Activated gamma-delta T cell (primary cell): ENCODE measurements at regions not wholly inside any gene's neighbourhood (a gene's known extent, or its start where the extent isn't known, plus 50 kb on each side); places are given as distances from the start of the nearest gene placed in this dataset.
"Not testable (repeated sequence)": the region's sequence is repeated elsewhere in the genome, so short reads cannot be mapped to it uniquely, and the experiment has no call there.

Source experiments
- DNase-seq: peaks from one replicate; lab custom pipeline; 2025; lab: John Stamatoyannopoulos, UW

DNA sequence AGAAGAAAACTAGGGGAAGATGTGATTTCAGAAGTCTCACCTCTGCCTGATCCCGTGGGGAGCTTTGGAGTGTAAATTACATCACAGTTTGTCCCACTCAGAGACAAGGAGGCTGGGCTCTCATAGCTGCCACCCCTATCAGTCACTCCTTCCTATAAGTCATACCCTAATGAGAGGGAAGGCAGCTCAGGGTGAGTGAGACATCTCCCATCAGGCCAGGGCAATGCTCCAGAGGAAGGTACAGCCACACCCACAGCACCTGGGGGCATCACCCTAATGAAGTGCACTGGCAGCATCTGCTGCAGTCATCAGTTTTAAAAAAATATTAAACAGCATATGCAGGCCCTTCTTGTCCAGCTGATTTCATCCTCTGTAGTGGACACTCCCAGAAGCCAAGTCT lies 223.1 kb upstream of the NBPF12 start:
- not testable (repeated sequence) for DNase-seq

GRCh38 chr1:146710838-146711521 lies 227.1 kb upstream of the NBPF12 start:
- DNase-seq = not testable (repeated sequence)

DNA sequence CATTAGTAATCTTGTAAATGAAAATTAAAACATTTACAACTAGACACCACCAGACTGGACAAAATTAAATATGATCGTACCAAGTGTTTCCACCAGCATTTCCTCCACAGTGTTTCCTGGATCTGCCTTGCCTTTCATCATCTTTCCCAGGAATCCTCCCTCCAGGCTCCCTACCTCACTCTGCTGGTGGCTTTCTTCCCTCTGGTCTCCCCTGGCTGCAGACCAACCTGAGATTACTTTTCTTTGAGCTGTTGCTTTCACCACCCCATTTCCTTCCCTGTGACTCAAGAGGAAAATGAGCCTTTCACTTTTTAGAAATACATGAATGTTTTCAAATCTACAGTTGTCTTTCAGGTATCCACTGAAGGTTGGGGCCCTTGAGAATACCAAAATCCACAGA lies 228.8 kb upstream of the NBPF12 start:
- not testable (repeated sequence) for DNase-seq

- DNase-seq = not testable (repeated sequence)
Observed at GRCh38 chr1:146704162-146704724, 233.9 kb upstream of the NBPF12 start.

DNA sequence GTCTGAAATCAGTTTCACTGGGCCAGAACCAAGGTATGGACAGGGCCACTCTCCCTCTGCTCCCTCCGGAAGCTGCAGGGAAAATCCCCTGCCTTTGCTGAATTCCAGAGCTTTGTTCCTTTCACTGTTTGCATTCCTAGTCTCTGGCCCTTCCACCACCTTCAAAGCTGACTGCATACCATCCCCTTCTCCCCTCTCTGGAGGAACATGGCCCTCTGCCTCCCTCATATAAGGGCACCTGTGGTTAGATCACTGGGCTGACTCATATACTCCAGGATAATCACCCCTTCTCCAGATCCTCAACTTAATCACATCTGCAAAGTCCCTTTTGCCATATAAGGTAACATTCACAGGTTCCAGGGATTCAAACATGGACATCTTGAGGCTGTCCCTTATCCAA lies 236.8 kb upstream of the NBPF12 start:
- not testable (repeated sequence) for DNase-seq

- not testable (repeated sequence) for DNase-seq
Observed at GRCh38 chr1:146695388-146695787, 242.7 kb upstream of the NBPF12 start.

DNA sequence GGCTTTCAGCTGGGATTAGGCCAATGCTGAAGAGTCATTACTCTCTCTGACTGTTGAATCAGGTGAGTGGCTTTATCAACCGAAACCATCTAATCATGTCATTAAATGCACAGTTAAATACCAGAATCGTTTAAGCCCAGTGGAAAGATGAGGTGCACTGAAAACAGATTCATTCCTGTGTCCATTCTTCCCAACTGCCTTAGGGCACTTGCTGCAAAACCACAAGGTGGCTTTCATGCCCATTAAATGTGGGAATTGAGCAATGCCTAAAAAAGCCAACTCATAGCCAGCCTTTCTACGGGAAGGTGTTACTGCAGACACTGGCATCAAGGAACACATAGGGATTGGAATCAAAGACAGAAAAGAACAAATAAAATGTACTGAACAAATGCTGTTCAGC lies 246.3 kb upstream of the NBPF12 start:
- not testable (repeated sequence) for DNase-seq

DNA sequence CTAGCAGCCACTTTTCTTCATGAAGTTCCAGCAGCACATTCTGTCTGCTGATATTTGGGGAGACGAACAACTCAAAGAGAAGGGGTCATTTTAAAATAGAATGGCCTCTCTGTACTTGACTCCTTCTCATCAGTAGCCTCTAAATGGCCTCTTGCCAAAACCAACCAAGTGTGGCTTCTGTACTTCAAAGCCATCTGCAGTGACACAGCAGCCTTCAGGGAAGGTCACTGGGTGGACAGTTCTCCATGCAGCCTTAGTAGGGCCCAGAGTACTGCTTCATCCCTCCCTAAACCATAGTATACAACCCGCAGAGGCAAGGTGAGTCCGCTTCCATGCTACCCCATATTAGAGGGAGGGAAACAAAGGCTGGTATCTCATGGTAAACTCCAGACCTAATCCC lies 249.2 kb upstream of the NBPF12 start:
- DNase-seq = not testable (repeated sequence)

GRCh38 chr1:146686777-146687366 lies 251.3 kb upstream of the NBPF12 start:
- DNase-seq = not testable (repeated sequence)

DNA sequence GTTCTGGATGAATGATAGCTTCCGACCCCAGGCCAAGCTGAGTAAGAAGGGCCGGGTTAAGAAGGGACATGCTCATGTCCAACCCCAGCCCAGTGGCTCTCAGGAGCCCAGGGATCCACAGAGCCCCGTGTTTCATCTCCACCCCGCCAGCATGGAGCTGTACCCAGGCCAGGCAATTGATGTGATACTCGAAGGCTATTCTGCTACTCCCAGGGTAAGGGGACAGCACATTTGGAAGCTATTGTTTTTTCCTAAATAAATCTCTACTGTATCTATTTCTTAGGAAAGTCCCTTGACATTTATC lies 255.0 kb upstream of the NBPF12 start:
- not testable (repeated sequence) for DNase-seq

- not testable (repeated sequence) for DNase-seq
Observed at GRCh38 chr1:146682227-146683125, 255.6 kb upstream of the NBPF12 start.

DNA sequence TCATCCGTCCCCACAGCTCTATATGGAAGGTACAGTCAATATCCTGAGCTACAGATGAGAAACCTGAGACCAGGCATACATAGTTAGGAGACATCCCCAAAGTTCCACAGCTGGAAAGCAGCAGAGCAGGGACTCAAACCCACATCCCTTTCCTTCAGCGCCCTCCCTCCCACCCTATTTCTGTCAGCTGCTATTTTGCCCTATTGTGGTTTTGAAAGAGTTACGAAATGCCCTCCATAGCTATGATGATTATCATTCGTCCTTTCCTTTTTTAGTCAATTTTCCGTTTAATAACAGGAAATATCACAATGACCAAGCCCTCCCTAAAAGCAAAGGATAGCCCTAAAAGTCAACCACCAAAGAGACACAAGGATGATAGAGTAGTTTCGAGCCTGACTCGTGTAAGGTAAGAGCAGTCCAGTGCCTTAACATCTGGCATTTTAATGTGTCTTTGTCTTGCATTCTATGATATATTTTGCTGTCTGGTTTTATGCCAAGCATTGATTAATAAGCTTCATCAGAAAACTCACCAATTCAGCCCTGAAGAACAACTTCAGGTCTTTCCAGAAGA lies 264.3 kb upstream of the NBPF12 start:
- not testable (repeated sequence) for DNase-seq

DNA sequence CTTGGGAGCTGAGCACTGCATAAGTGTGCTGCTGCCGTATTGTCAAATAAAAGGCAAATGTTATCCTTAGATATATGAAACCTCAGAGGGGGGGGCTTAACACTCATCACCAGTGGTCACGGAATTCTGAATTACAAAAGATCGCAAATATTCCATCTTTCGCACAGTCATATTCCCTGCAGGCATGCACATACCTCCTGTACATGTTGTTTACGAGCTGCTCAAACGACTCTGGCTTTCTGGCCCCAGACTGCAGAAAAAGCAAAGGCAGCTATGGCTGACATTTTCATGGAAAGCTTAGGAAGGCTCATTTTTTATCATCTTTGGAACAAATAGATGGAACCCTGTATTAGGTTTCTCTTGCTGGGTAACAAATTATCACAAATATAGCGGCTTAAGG lies 265.5 kb upstream of the NBPF12 start:
- DNase-seq = not testable (repeated sequence)

- DNase-seq = not testable (repeated sequence)
Observed at GRCh38 chr1:146671588-146671987, 266.5 kb upstream of the NBPF12 start.

GRCh38 chr1:146670832-146671566 lies 267.1 kb upstream of the NBPF12 start:
- DNase-seq = not testable (repeated sequence)

DNA sequence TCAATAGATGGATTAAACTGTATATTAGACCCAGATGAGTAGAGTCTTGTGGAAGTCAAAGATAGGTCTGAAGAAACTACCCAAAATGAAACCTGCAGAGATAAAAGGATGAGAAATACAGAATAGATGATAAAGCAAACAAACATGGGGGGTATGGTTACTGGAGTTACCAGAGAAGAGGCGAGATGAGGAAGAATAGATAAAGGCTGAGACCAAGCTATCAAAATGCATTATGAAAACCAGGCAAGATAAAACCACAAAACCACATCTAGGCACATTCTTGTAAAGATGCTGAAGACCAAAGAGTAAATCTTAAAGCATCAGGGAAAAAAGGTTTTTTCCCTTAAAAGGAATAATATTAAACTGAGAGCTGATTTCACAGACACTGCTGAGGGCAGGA lies 271.8 kb upstream of the NBPF12 start:
- DNase-seq = not testable (repeated sequence)

- DNase-seq = not testable (repeated sequence)
Observed at GRCh38 chr1:146660242-146660641, 277.9 kb upstream of the NBPF12 start.

DNA sequence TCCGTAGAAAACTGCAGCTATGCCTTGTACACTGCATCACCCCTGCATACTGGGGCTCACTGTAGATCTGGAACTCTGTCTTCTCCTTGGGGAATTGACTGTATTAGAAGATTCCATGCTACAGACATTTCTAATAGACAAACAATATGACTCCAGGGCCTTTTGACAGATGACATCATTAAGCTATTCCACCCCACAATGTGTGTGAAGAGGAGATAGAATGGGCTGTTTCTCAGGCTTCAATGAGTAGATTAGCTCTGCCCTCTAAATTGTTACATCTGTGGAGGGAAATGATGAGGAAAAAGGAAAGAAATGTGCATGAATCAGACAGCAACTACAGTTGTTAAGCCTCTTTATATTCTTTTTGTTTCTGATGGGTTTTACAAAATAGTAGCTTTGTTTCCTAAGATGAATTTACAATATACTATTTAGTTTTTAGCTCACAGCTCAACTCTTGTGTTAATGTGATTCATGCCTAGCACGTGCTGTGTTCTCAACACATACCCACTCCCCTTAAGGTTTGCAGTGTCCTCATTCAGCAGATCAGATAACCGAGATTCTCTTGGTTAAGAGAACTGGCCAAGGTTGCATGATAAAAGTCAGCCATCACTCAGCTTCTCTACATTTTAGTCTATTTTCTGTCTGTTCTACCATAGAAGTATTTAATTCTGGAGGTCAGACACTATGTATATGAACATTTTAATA lies 281.6 kb upstream of the NBPF12 start:
- not testable (repeated sequence) for DNase-seq

DNA sequence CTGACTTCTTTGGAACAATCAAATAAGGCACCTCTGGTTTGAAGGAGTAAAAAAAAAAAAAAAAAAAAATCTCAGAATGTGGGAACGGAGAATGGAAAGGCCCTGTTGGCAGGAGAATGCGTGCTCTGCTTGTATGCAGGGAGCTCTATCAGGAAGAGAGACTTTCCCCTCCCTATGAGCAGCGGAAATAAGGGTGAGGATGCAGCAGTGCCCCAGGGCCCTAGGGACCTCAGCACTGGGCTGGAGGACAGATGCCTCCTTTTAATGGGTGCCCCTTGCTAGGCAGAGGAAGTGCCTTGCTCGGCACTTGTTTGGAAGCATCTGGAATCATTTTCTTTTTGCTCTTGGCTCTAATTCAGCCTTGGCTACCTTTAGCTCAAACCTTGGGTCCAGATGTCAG lies 283.4 kb upstream of the NBPF12 start:
- not testable (repeated sequence) for DNase-seq

- DNase-seq = not testable (repeated sequence)
Observed at GRCh38 chr1:146645978-146646604, 292.0 kb upstream of the NBPF12 start.
